Karpas-422 (cell line): ENCODE measurements at regions not wholly inside any gene's neighbourhood (a gene's known extent, or its start where the extent isn't known, plus 50 kb on each side); places are given as distances from the start of the nearest gene placed in this dataset.

Experiments
- DNase-seq: peaks from one replicate; pipeline ENCODE4 v3.0.0-alpha.2; 2015
- H2AFZ ChIP-seq: fragments of 200-600 bp; sonication (generic); 2 replicates; pipeline ENCODE4 v1.6.1; 2014; ENCODE audit warnings: antibody characterized with exemption, low read length, mixed read lengths
- H3K27ac ChIP-seq: fragments of 200-600 bp; sonication (generic); 2 replicates; pipeline ENCODE4 v1.5.1; 2014; ENCODE audit warnings: mild to moderate bottlenecking, low read length, moderate library complexity
- H3K27me3 ChIP-seq: fragments of 200-600 bp; sonication (generic); 2 replicates; pipeline ENCODE4 v1.6.1; 2014; ENCODE audit warnings: low read length, mixed read lengths
- H3K36me3 ChIP-seq: fragments of 200-600 bp; sonication (generic); 2 replicates; pipeline ENCODE4 v1.6.1; 2014; ENCODE audit warnings: low read length, mixed read lengths; ENCODE audit not compliant: insufficient read depth
- H3K4me1 ChIP-seq: fragments of 200-600 bp; sonication (generic); 2 replicates; pipeline ENCODE4 v1.6.1; 2014; ENCODE audit warnings: mild to moderate bottlenecking, low read length, mixed read lengths
- H3K4me2 ChIP-seq: fragments of 200-600 bp; sonication (generic); 2 replicates; pipeline ENCODE4 v1.6.1; 2014; ENCODE audit warnings: low read length, low read depth, mild to moderate bottlenecking; ENCODE audit not compliant: poor library complexity, severe bottlenecking
- H3K4me3 ChIP-seq: fragments of 200-600 bp; sonication (generic); 2 replicates; pipeline ENCODE4 v1.5.1; 2014; ENCODE audit warnings: mild to moderate bottlenecking, antibody characterized with exemption, low read length, mixed read lengths
- H3K79me2 ChIP-seq: fragments of 200-600 bp; sonication (generic); 2 replicates; pipeline ENCODE4 v1.6.1; 2014; ENCODE audit warnings: mild to moderate bottlenecking, low read length, mixed read lengths
- H3K9ac ChIP-seq: fragments of 200-600 bp; sonication (generic); 2 replicates; pipeline ENCODE4 v1.6.0; 2014; ENCODE audit warnings: low read length
- H3K9me2 ChIP-seq: fragments of 200-600 bp; sonication (generic), shearing (Covaris generic); replicated peaks from 2 replicates; pipeline ENCODE4 v1.6.0; 2014; ENCODE audit warnings: mild to moderate bottlenecking, low read length, moderate library complexity; ENCODE audit not compliant: insufficient read depth
- H3K9me3 ChIP-seq: fragments of 300-700, 200-600 bp; sonication (generic); 2 replicates; pipeline ENCODE4 v1.6.1; 2014; ENCODE audit warnings: low read length, mixed read lengths
- H4K20me1 ChIP-seq: fragments of 200-600 bp; sonication (generic); 2 replicates; pipeline ENCODE4 v1.6.1; 2014; ENCODE audit warnings: mild to moderate bottlenecking, antibody characterized with exemption, low read length, low read depth; ENCODE audit not compliant: insufficient read depth

- Histone ChIP-seq H3K27me3 (no peaks in the 10 kb centered on the region), H3K79me2 (no peaks in the 10 kb centered on the region), H3K4me3 (no peak overlapping the region), H2AFZ (peak overlapping the region; percentile 23; the same call in 1 of the 2 replicates), H3K9me3 (no peaks in the 10 kb centered on the region; the same call in 1 of the 2 replicates), H3K4me2 (no peak overlapping the region), H3K9me2 (no peaks in the 10 kb centered on the region), H3K4me1 (no peaks in the 10 kb centered on the region), H3K9ac (no peak overlapping the region), H3K27ac (no peak overlapping the region), H3K36me3 (no peaks in the 10 kb centered on the region), H4K20me1 (no peaks in the 10 kb centered on the region)
- DNase-seq = no peak
Observed at GRCh38 chr13:63190219-63190618, 1774.6 kb upstream of the PCDH20 start.

GRCh38 chr13:63189712-63190111 lies 1774.1 kb upstream of the PCDH20 start:
- H2AFZ ChIP-seq = 0 out of 2 replicates have a peak overlapping the region, but pooled peaks have one; percentile 23
- no peaks in the 10 kb centered on the region for H3K9me2 ChIP-seq
- no peak for DNase-seq
- no peaks in the 10 kb centered on the region for H3K27me3 ChIP-seq
- H3K79me2 ChIP-seq = no peaks in the 10 kb centered on the region
- H3K36me3 ChIP-seq = no peaks in the 10 kb centered on the region
- H4K20me1 ChIP-seq = no peaks in the 10 kb centered on the region
- H3K27ac ChIP-seq = no peak overlapping the region
- H3K9me3 ChIP-seq = no peaks in the 10 kb centered on the region; the same call in 1 of the 2 replicates
- H3K4me3 ChIP-seq = no peak overlapping the region
- H3K4me1 ChIP-seq = no peaks in the 10 kb centered on the region
- H3K9ac ChIP-seq = no peak overlapping the region
- no peak overlapping the region for H3K4me2 ChIP-seq

GRCh38 chr13:63184693-63185092 lies 1769.0 kb upstream of the PCDH20 start:
- no peak overlapping the region for H3K9ac ChIP-seq
- no peaks in the 10 kb centered on the region for H3K4me1 ChIP-seq
- no peak overlapping the region for H2AFZ ChIP-seq
- no peak for DNase-seq
- H3K27ac ChIP-seq = no peak overlapping the region
- H3K9me2 ChIP-seq = no peaks in the 10 kb centered on the region
- no peaks in the 10 kb centered on the region for H3K9me3 ChIP-seq
- H3K79me2 ChIP-seq = no peaks in the 10 kb centered on the region
- no peak overlapping the region for H3K4me2 ChIP-seq
- no peak overlapping the region for H3K4me3 ChIP-seq
- no peaks in the 10 kb centered on the region for H3K36me3 ChIP-seq
- H4K20me1 ChIP-seq = no peaks in the 10 kb centered on the region
- no peaks in the 10 kb centered on the region for H3K27me3 ChIP-seq

- Histone ChIP-seq H4K20me1 (no peaks in the 10 kb centered on the region), H3K4me1 (no peaks in the 10 kb centered on the region), H3K79me2 (no peaks in the 10 kb centered on the region), H3K27me3 (no peaks in the 10 kb centered on the region), H3K9me2 (no peaks in the 10 kb centered on the region), H3K9me3 (no peaks in the 10 kb centered on the region), H3K36me3 (no peaks in the 10 kb centered on the region), H3K4me3 (no peak overlapping the region), H3K4me2 (no peak overlapping the region), H2AFZ (peak overlapping the region; percentile 11; the same call in 1 of the 2 replicates), H3K9ac (no peak overlapping the region), H3K27ac (no peak overlapping the region)
- DNase-seq = no peak
Observed at GRCh38 chr13:63175536-63175935, 1759.9 kb upstream of the PCDH20 start.

GRCh38 chr13:63167699-63168337 lies 1752.2 kb upstream of the PCDH20 start:
- Histone ChIP-seq H2AFZ (0 out of 2 replicates have a peak overlapping the region, but pooled peaks have one; percentile 51), H3K4me1 (no peaks in the 10 kb centered on the region), H3K9ac (no peak overlapping the region), H3K36me3 (no peaks in the 10 kb centered on the region), H3K27ac (no peak overlapping the region), H3K27me3 (no peaks in the 10 kb centered on the region), H3K4me3 (no peak overlapping the region), H3K9me3 (no peaks in the 10 kb centered on the region), H3K4me2 (no peak overlapping the region), H3K9me2 (no peaks in the 10 kb centered on the region), H4K20me1 (no peaks in the 10 kb centered on the region), H3K79me2 (no peaks in the 10 kb centered on the region)
- DNase-seq = no peak

- Histone ChIP-seq H3K4me1 (no peaks in the 10 kb centered on the region), H3K27me3 (no peaks in the 10 kb centered on the region), H3K9ac (no peak overlapping the region), H3K9me2 (no peaks in the 10 kb centered on the region), H3K27ac (no peak overlapping the region), H3K9me3 (no peaks in the 10 kb centered on the region), H3K79me2 (no peaks in the 10 kb centered on the region), H4K20me1 (no peaks in the 10 kb centered on the region), H2AFZ (no peak overlapping the region), H3K4me3 (no peak overlapping the region), H3K4me2 (no peak overlapping the region), H3K36me3 (no peaks in the 10 kb centered on the region)
- DNase-seq = no peak
Observed at GRCh38 chr13:63166345-63166744, 1750.7 kb upstream of the PCDH20 start.

GRCh38 chr13:63163903-63164302 lies 1748.3 kb upstream of the PCDH20 start:
- Histone ChIP-seq H2AFZ (no peak overlapping the region), H3K9me3 (no peaks in the 10 kb centered on the region), H3K9ac (no peak overlapping the region), H3K4me2 (no peak overlapping the region), H3K27me3 (no peaks in the 10 kb centered on the region), H3K27ac (no peak overlapping the region), H3K79me2 (no peaks in the 10 kb centered on the region), H4K20me1 (no peaks in the 10 kb centered on the region), H3K36me3 (no peaks in the 10 kb centered on the region), H3K4me1 (no peaks in the 10 kb centered on the region), H3K9me2 (no peaks in the 10 kb centered on the region), H3K4me3 (no peak overlapping the region)
- no peak for DNase-seq

GRCh38 chr13:63161219-63161618 lies 1745.6 kb upstream of the PCDH20 start:
- Histone ChIP-seq H3K9ac (no peak overlapping the region), H3K4me3 (no peak overlapping the region), H3K27ac (no peak overlapping the region), H3K9me2 (no peaks in the 10 kb centered on the region), H3K27me3 (no peaks in the 10 kb centered on the region), H2AFZ (no peak overlapping the region), H3K4me2 (no peak overlapping the region), H3K4me1 (no peaks in the 10 kb centered on the region), H4K20me1 (no peaks in the 10 kb centered on the region), H3K36me3 (no peaks in the 10 kb centered on the region), H3K9me3 (no peaks in the 10 kb centered on the region), H3K79me2 (no peaks in the 10 kb centered on the region)
- no peak for DNase-seq
